ENCODE measurements at regions not wholly inside any gene's neighbourhood (a gene's known extent, or its start where the extent isn't known, plus 50 kb on each side); places are given as distances from the start of the nearest gene placed in this dataset.

DNA sequence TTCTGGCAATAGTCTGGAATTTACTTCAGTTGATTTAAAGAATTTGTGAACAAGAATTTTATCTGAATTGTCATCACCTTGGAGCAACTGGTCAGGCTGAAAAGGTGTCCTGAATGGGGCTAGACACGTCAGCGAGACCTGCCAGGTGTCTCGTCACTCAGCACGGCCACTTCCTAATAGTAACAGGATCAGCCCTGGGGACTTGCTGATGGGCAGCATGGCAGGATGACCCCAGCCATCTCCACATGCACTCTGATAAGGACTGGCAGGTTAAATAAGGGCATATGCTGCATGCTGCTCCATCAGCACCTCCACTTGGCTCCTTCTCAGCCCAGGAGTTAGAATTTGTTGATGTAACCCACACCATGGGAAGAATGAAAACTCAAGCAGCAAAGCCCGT is 224.2 kb downstream of the FOXO1 start:
- TF ChIP-seq, protein P1, sequence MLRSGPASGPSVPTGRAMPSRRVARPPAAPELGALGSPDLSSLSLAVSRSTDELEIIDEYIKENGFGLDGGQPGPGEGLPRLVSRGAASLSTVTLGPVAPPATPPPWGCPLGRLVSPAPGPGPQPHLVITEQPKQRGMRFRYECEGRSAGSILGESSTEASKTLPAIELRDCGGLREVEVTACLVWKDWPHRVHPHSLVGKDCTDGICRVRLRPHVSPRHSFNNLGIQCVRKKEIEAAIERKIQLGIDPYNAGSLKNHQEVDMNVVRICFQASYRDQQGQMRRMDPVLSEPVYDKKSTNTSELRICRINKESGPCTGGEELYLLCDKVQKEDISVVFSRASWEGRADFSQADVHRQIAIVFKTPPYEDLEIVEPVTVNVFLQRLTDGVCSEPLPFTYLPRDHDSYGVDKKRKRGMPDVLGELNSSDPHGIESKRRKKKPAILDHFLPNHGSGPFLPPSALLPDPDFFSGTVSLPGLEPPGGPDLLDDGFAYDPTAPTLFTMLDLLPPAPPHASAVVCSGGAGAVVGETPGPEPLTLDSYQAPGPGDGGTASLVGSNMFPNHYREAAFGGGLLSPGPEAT (IDR thresholded peaks at IDR 0.05; ENCODE audit: low read depth), result no peak
- TF ChIP-seq TCF7 (IDR thresholded peaks at IDR 0.05; ENCODE audit: borderline replicate concordance), result no peak
- no peak for TF ChIP-seq POLR2AphosphoS5 (IDR thresholded peaks at IDR 0.05; ENCODE audit: low read length)
- no peak for TF ChIP-seq ZBED1 (IDR thresholded peaks at IDR 0.05; ENCODE audit: borderline replicate concordance)
- TF ChIP-seq EZH2 (IDR thresholded peaks at IDR 0.05; ENCODE audit: borderline replicate concordance, control insufficient read depth, low read depth, low read length), result no peak
- TF ChIP-seq TCF3 (IDR thresholded peaks at IDR 0.05; ENCODE audit: borderline replicate concordance, insufficient read depth, low read depth, low read length), result no peak
- TF ChIP-seq, protein P2, sequence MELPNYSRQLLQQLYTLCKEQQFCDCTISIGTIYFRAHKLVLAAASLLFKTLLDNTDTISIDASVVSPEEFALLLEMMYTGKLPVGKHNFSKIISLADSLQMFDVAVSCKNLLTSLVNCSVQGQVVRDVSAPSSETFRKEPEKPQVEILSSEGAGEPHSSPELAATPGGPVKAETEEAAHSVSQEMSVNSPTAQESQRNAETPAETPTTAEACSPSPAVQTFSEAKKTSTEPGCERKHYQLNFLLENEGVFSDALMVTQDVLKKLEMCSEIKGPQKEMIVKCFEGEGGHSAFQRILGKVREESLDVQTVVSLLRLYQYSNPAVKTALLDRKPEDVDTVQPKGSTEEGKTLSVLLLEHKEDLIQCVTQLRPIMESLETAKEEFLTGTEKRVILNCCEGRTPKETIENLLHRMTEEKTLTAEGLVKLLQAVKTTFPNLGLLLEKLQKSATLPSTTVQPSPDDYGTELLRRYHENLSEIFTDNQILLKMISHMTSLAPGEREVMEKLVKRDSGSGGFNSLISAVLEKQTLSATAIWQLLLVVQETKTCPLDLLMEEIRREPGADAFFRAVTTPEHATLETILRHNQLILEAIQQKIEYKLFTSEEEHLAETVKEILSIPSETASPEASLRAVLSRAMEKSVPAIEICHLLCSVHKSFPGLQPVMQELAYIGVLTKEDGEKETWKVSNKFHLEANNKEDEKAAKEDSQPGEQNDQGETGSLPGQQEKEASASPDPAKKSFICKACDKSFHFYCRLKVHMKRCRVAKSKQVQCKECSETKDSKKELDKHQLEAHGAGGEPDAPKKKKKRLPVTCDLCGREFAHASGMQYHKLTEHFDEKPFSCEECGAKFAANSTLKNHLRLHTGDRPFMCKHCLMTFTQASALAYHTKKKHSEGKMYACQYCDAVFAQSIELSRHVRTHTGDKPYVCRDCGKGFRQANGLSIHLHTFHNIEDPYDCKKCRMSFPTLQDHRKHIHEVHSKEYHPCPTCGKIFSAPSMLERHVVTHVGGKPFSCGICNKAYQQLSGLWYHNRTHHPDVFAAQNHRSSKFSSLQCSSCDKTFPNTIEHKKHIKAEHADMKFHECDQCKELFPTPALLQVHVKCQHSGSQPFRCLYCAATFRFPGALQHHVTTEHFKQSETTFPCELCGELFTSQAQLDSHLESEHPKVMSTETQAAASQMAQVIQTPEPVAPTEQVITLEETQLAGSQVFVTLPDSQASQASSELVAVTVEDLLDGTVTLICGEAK (IDR thresholded peaks at IDR 0.05; ENCODE audit: borderline replicate concordance), result no peak
- no peak for TF ChIP-seq SMAD5 (IDR thresholded peaks at IDR 0.05; ENCODE audit: low read depth)
- no peak for TF ChIP-seq RBBP5 (conservative IDR thresholded peaks at IDR 0.05)
- TF ChIP-seq, protein P3, sequence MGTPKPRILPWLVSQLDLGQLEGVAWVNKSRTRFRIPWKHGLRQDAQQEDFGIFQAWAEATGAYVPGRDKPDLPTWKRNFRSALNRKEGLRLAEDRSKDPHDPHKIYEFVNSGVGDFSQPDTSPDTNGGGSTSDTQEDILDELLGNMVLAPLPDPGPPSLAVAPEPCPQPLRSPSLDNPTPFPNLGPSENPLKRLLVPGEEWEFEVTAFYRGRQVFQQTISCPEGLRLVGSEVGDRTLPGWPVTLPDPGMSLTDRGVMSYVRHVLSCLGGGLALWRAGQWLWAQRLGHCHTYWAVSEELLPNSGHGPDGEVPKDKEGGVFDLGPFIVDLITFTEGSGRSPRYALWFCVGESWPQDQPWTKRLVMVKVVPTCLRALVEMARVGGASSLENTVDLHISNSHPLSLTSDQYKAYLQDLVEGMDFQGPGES (IDR thresholded peaks at IDR 0.05), result no peak
- no peak for TF ChIP-seq TCF12 (IDR thresholded peaks at IDR 0.05; ENCODE audit: low read depth, low read length)
- no peak for TF ChIP-seq STAT3 (IDR thresholded peaks at IDR 0.05; ENCODE audit: low read depth, low read length)
- TF ChIP-seq MYC (IDR thresholded peaks at IDR 0.05; ENCODE audit: insufficient read depth, insufficient read length, insufficient replicate concordance, low read length, severe bottlenecking), result no peak
- no peak for TF ChIP-seq MXI1 (IDR thresholded peaks at IDR 0.05; ENCODE audit: low read depth, low read length)
- no peak for TF ChIP-seq BACH1 (IDR thresholded peaks at IDR 0.05; ENCODE audit: borderline replicate concordance)
- no peak for TF ChIP-seq HDAC2 (IDR thresholded peaks at IDR 0.05)
- no peak for DNase-seq (ENCODE audit: low read depth, low spot score)
- Histone ChIP-seq H3K27me3 (replicated peaks in 1 of 2; ENCODE audit: control insufficient read depth in 2 of 2, insufficient read depth in 2 of 2, low read length in 1 of 2) (no peaks in the 10 kb centered on the region), H3K4me1 (ENCODE audit: control insufficient read depth, insufficient read depth, low read length) (peaks cover 13% of the 10 kb centered on the region), H3K9ac (ENCODE audit: control insufficient read depth, insufficient read depth, low read length) (no peak overlapping the region), H3K9me3 (replicated peaks; ENCODE audit: control insufficient read depth, insufficient read depth, low read length) (no peaks in the 10 kb centered on the region; the same call in 2 of the 3 replicates), H4K20me1 (ENCODE audit: control insufficient read depth, insufficient read depth) (no peaks in the 10 kb centered on the region), H3K4me3 (no peak overlapping the region), H3K4me2 (ENCODE audit: control insufficient read depth, insufficient read depth) (no peak overlapping the region), H3K27ac (ENCODE audit: control insufficient read depth, insufficient read depth) (no peak overlapping the region), H2AFZ (ENCODE audit: control insufficient read depth, low read depth, low read length) (no peak overlapping the region), H3K79me2 (ENCODE audit: control insufficient read depth, insufficient read depth, low read length) (no peaks in the 10 kb centered on the region), H3K36me3 (ENCODE audit: control insufficient read depth in 2 of 2, insufficient read depth in 2 of 2, low read length in 1 of 2) (no peaks in the 10 kb centered on the region)
- ChIA-PET POLR2A (no interaction called here), SMC1A (ENCODE audit: uncharacterized antibody, unreplicated experiment) (interaction anchor here (0.6 to 4.0 kb wide), 2 partner anchors 10 to 373 kb away, joined by 3 to 24 read pairs; no protein-coding TSS in a partner anchor), CTCF (interaction anchor here (0.5 kb wide), 1 partner anchor 425 kb away, joined by 3 read pairs; no protein-coding TSS in a partner anchor), RAD21 (ENCODE audit: unreplicated experiment) (interaction anchor here (1.2 kb wide), 1 partner anchor 10 kb away, joined by 3 read pairs; no protein-coding TSS in a partner anchor)
- FAIRE-seq, result no peak
- in situ Hi-C loops (cut with MboI), result no loop called here
- no peak for ATAC-seq
- intact Hi-C loops (cut with micrococcal nuclease; ENCODE audit: unreplicated experiment), result loop anchor here (10.0 kb wide), 1 partner anchor 377 kb away; no protein-coding TSS in a partner anchor
- BruUV-seq (replicated peaks), result no TSS peak
- WGBS (ENCODE audit: insufficient coverage, insufficient replicate concordance, low lambda C conversion rate, missing lambda C conversion rate), result 89% methylated on average over 5 of the region's 5 CpGs
